Mucosa of descending colon (tissue), 3 donors: ENCODE measurements at regions not wholly inside any gene's neighbourhood (a gene's known extent, or its start where the extent isn't known, plus 50 kb on each side); places are given as distances from the start of the nearest gene placed in this dataset.

ENCODE experiments used
- ATAC-seq: fragments of 200-7000 bp; cut with Tn5 transposase; one replicate; pipeline ENCODE4 v1.9.1; 2020; ENCODE audit warnings: mild to moderate bottlenecking, moderate library complexity
- DNase-seq, 3 donors: peaks; one replicate each; pipeline ENCODE4 v3.0.0-alpha.2; 2020
- H3K36me3 ChIP-seq: fragments of 200-600 bp; one replicate; pipeline ENCODE4 v1.8.0; 2021; ENCODE audit warnings: low read depth, mild to moderate bottlenecking
- H3K4me1 ChIP-seq: fragments of 200-600 bp; one replicate; pipeline ENCODE4 v1.8.0; 2021; ENCODE audit warnings: low read depth, mild to moderate bottlenecking
- H3K4me3 ChIP-seq: fragments of 200-600 bp; one replicate; pipeline ENCODE4 v1.8.0; 2021; ENCODE audit warnings: mild to moderate bottlenecking
- H3K9me3 ChIP-seq: fragments of 200-600 bp; one replicate; pipeline ENCODE4 v1.8.0; 2021; ENCODE audit warnings: mild to moderate bottlenecking
- intact Hi-C, 2 donors: fragments of 100-400 bp; cut with DNase I in 1 of 2; cut with micrococcal nuclease in 1 of 2; formaldehyde crosslinking; loops; one replicate each; pipeline versions ENCODE4 v1.11.0 to v1.11.1; 2022; cut with DNase I, micrococcal nuclease
- TF ChIP-seq, protein P1 (sequence below): fragments of 200-600 bp; IDR thresholded peaks from one replicate; pipeline ENCODE4 v1.8.0; 2022; ENCODE audit warnings: antibody characterized with exemption, mild to moderate bottlenecking
- donor health status: DM: no; HTN: no; CAD: no; lungs with moderate emphysema.
- donor health status: DM: no; HTN: no; CAD: no.
- donor health status: DM: no; HTN: yes; CAD: no.

- TF ChIP-seq, protein P1, sequence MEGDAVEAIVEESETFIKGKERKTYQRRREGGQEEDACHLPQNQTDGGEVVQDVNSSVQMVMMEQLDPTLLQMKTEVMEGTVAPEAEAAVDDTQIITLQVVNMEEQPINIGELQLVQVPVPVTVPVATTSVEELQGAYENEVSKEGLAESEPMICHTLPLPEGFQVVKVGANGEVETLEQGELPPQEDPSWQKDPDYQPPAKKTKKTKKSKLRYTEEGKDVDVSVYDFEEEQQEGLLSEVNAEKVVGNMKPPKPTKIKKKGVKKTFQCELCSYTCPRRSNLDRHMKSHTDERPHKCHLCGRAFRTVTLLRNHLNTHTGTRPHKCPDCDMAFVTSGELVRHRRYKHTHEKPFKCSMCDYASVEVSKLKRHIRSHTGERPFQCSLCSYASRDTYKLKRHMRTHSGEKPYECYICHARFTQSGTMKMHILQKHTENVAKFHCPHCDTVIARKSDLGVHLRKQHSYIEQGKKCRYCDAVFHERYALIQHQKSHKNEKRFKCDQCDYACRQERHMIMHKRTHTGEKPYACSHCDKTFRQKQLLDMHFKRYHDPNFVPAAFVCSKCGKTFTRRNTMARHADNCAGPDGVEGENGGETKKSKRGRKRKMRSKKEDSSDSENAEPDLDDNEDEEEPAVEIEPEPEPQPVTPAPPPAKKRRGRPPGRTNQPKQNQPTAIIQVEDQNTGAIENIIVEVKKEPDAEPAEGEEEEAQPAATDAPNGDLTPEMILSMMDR, result no peak
- H3K4me1 ChIP-seq, result no peaks in the 10 kb centered on the region
- no peak for DNase-seq
- no peak for ATAC-seq
- no peaks in the 10 kb centered on the region for H3K36me3 ChIP-seq
- H3K4me3 ChIP-seq, result no peak overlapping the region
- no peaks in the 10 kb centered on the region for H3K9me3 ChIP-seq
- intact Hi-C loops, result no loop called here
These were observed 50.1 kb upstream of the NCAM1 start for GRCh38 chr11:112911124-112911523.
